ENCODE measurements at regions not wholly inside any gene's neighbourhood (a gene's known extent, or its start where the extent isn't known, plus 50 kb on each side); places are given as distances from the start of the nearest gene placed in this dataset.

- DNase-seq, result no peak
- Histone ChIP-seq H3K79me2 (ENCODE audit: low read length) (no peaks in the 10 kb centered on the region), H3K27ac (ENCODE audit: low read length) (no peak overlapping the region), H3K4me1 (ENCODE audit: low read length) (no peaks in the 10 kb centered on the region), H3K9ac (ENCODE audit: low read length) (no peak overlapping the region), H3K4me3 (ENCODE audit: low read length) (no peak overlapping the region), H3K4me2 (ENCODE audit: low read depth, low read length, poor library complexity, severe bottlenecking) (no peak overlapping the region), H3K9me2 (replicated peaks; ENCODE audit: insufficient read depth, low read length) (no peaks in the 10 kb centered on the region), H3K27me3 (ENCODE audit: low read length) (no peaks in the 10 kb centered on the region), H2AFZ (ENCODE audit: low read length) (no peak overlapping the region), H4K20me1 (ENCODE audit: insufficient read depth, low read depth, low read length) (no peaks in the 10 kb centered on the region), H3K36me3 (ENCODE audit: insufficient read depth, low read length) (no peaks in the 10 kb centered on the region), H3K9me3 (ENCODE audit: low read length) (no peaks in the 10 kb centered on the region; the same call in 1 of the 2 replicates)
Observed at GRCh38 chr3:74523811-74524210, 90.6 kb downstream of the CNTN3 start.

GRCh38 chr3:74520895-74521294 is 93.6 kb downstream of the CNTN3 start:
- Histone ChIP-seq H3K36me3 (ENCODE audit: insufficient read depth, low read length) (no peaks in the 10 kb centered on the region), H3K27ac (ENCODE audit: low read length) (no peak overlapping the region)

GRCh38 chr3:74518610-74519009 is 95.8 kb downstream of the CNTN3 start:
- Histone ChIP-seq H3K27me3 (ENCODE audit: low read length) (no peaks in the 10 kb centered on the region), H3K27ac (ENCODE audit: low read length) (no peak overlapping the region), H3K9me2 (replicated peaks; ENCODE audit: insufficient read depth, low read length) (no peaks in the 10 kb centered on the region), H3K4me2 (ENCODE audit: low read depth, low read length, poor library complexity, severe bottlenecking) (no peak overlapping the region), H3K9ac (ENCODE audit: low read length) (no peak overlapping the region), H3K36me3 (ENCODE audit: insufficient read depth, low read length) (no peaks in the 10 kb centered on the region), H3K9me3 (ENCODE audit: low read length) (no peaks in the 10 kb centered on the region; the same call in 1 of the 2 replicates), H4K20me1 (ENCODE audit: insufficient read depth, low read depth, low read length) (no peaks in the 10 kb centered on the region), H2AFZ (ENCODE audit: low read length) (no peak overlapping the region), H3K4me1 (ENCODE audit: low read length) (no peaks in the 10 kb centered on the region), H3K79me2 (ENCODE audit: low read length) (no peaks in the 10 kb centered on the region), H3K4me3 (ENCODE audit: low read length) (no peak overlapping the region)
- DNase-seq, result no peak

More at GRCh38 chr3:74520895-74521294, 93.6 kb downstream of the CNTN3 start:
- H3K4me1 ChIP-seq (ENCODE audit: low read length), result no peaks in the 10 kb centered on the region
- DNase-seq, result no peak
- no peaks in the 10 kb centered on the region; the same call in 1 of the 2 replicates for H3K9me3 ChIP-seq (ENCODE audit: low read length)
- no peak overlapping the region for H3K9ac ChIP-seq (ENCODE audit: low read length)
- no peaks in the 10 kb centered on the region for H3K79me2 ChIP-seq (ENCODE audit: low read length)
- H3K4me2 ChIP-seq (ENCODE audit: low read depth, low read length, poor library complexity, severe bottlenecking), result no peak overlapping the region
- H2AFZ ChIP-seq (ENCODE audit: low read length), result no peak overlapping the region
- no peaks in the 10 kb centered on the region for H4K20me1 ChIP-seq (ENCODE audit: insufficient read depth, low read depth, low read length)
- H3K9me2 ChIP-seq (replicated peaks; ENCODE audit: insufficient read depth, low read length), result no peaks in the 10 kb centered on the region
- no peaks in the 10 kb centered on the region for H3K27me3 ChIP-seq (ENCODE audit: low read length)
- no peak overlapping the region for H3K4me3 ChIP-seq (ENCODE audit: low read length)

GRCh38 chr3:74516019-74516418 is 98.4 kb downstream of the CNTN3 start:
- no peaks in the 10 kb centered on the region for H3K4me1 ChIP-seq (ENCODE audit: low read length)
- H2AFZ ChIP-seq (ENCODE audit: low read length), result no peak overlapping the region
- no peak overlapping the region for H3K4me2 ChIP-seq (ENCODE audit: low read depth, low read length, poor library complexity, severe bottlenecking)
- H3K27ac ChIP-seq (ENCODE audit: low read length), result no peak overlapping the region
- no peaks in the 10 kb centered on the region for H4K20me1 ChIP-seq (ENCODE audit: insufficient read depth, low read depth, low read length)
- H3K9me3 ChIP-seq (ENCODE audit: low read length), result no peaks in the 10 kb centered on the region; the same call in 1 of the 2 replicates
- H3K9me2 ChIP-seq (replicated peaks; ENCODE audit: insufficient read depth, low read length), result no peaks in the 10 kb centered on the region
- no peak overlapping the region for H3K4me3 ChIP-seq (ENCODE audit: low read length)
- DNase-seq, result no peak
- H3K36me3 ChIP-seq (ENCODE audit: insufficient read depth, low read length), result no peaks in the 10 kb centered on the region
- H3K79me2 ChIP-seq (ENCODE audit: low read length), result no peaks in the 10 kb centered on the region
- H3K9ac ChIP-seq (ENCODE audit: low read length), result no peak overlapping the region
- H3K27me3 ChIP-seq (ENCODE audit: low read length), result no peaks in the 10 kb centered on the region

- no peaks in the 10 kb centered on the region for H3K36me3 ChIP-seq (ENCODE audit: insufficient read depth, low read length)
- no peaks in the 10 kb centered on the region; the same call in 1 of the 2 replicates for H3K9me3 ChIP-seq (ENCODE audit: low read length)
- H3K79me2 ChIP-seq (ENCODE audit: low read length), result no peaks in the 10 kb centered on the region
- H3K4me1 ChIP-seq (ENCODE audit: low read length), result no peaks in the 10 kb centered on the region
- H3K4me3 ChIP-seq (ENCODE audit: low read length), result no peak overlapping the region
- H2AFZ ChIP-seq (ENCODE audit: low read length), result no peak overlapping the region
- H3K9ac ChIP-seq (ENCODE audit: low read length), result no peak overlapping the region
- no peaks in the 10 kb centered on the region for H3K27me3 ChIP-seq (ENCODE audit: low read length)
- no peak overlapping the region for H3K27ac ChIP-seq (ENCODE audit: low read length)
- no peaks in the 10 kb centered on the region for H4K20me1 ChIP-seq (ENCODE audit: insufficient read depth, low read depth, low read length)
- H3K9me2 ChIP-seq (replicated peaks; ENCODE audit: insufficient read depth, low read length), result no peaks in the 10 kb centered on the region
- no peak for DNase-seq
- H3K4me2 ChIP-seq (ENCODE audit: low read depth, low read length, poor library complexity, severe bottlenecking), result no peak overlapping the region
Observed at GRCh38 chr3:74515451-74515850, 99.0 kb downstream of the CNTN3 start.

GRCh38 chr3:74511078-74511477 is 103.4 kb downstream of the CNTN3 start:
- Histone ChIP-seq H3K9me3 (ENCODE audit: low read length) (no peaks in the 10 kb centered on the region; the same call in 1 of the 2 replicates), H3K27me3 (ENCODE audit: low read length) (no peaks in the 10 kb centered on the region), H3K4me2 (ENCODE audit: low read depth, low read length, poor library complexity, severe bottlenecking) (no peak overlapping the region), H2AFZ (ENCODE audit: low read length) (no peak overlapping the region), H3K9me2 (replicated peaks; ENCODE audit: insufficient read depth, low read length) (no peaks in the 10 kb centered on the region), H3K9ac (ENCODE audit: low read length) (no peak overlapping the region), H3K36me3 (ENCODE audit: insufficient read depth, low read length) (no peaks in the 10 kb centered on the region), H3K4me1 (ENCODE audit: low read length) (no peaks in the 10 kb centered on the region), H4K20me1 (ENCODE audit: insufficient read depth, low read depth, low read length) (no peaks in the 10 kb centered on the region), H3K27ac (ENCODE audit: low read length) (no peak overlapping the region), H3K79me2 (ENCODE audit: low read length) (no peaks in the 10 kb centered on the region), H3K4me3 (ENCODE audit: low read length) (no peak overlapping the region)
- DNase-seq, result no peak

GRCh38 chr3:74510261-74510818 is 104.1 kb downstream of the CNTN3 start:
- Histone ChIP-seq H3K36me3 (ENCODE audit: insufficient read depth, low read length) (no peaks in the 10 kb centered on the region), H3K9me2 (replicated peaks; ENCODE audit: insufficient read depth, low read length) (no peaks in the 10 kb centered on the region), H3K27ac (ENCODE audit: low read length) (no peak overlapping the region), H3K4me1 (ENCODE audit: low read length) (no peaks in the 10 kb centered on the region), H3K4me3 (ENCODE audit: low read length) (no peak overlapping the region), H3K9me3 (ENCODE audit: low read length) (no peaks in the 10 kb centered on the region; the same call in 1 of the 2 replicates), H4K20me1 (ENCODE audit: insufficient read depth, low read depth, low read length) (no peaks in the 10 kb centered on the region), H3K9ac (ENCODE audit: low read length) (no peak overlapping the region), H2AFZ (ENCODE audit: low read length) (no peak overlapping the region), H3K4me2 (ENCODE audit: low read depth, low read length, poor library complexity, severe bottlenecking) (no peak overlapping the region), H3K79me2 (ENCODE audit: low read length) (no peaks in the 10 kb centered on the region), H3K27me3 (ENCODE audit: low read length) (no peaks in the 10 kb centered on the region)
- no peak for DNase-seq

- no peak for DNase-seq
- no peak overlapping the region for H3K4me3 ChIP-seq (ENCODE audit: low read length)
- H3K9me3 ChIP-seq (ENCODE audit: low read length), result no peaks in the 10 kb centered on the region
- no peaks in the 10 kb centered on the region for H4K20me1 ChIP-seq (ENCODE audit: insufficient read depth, low read depth, low read length)
- no peak overlapping the region for H3K9ac ChIP-seq (ENCODE audit: low read length)
- no peaks in the 10 kb centered on the region for H3K27me3 ChIP-seq (ENCODE audit: low read length)
- no peaks in the 10 kb centered on the region for H3K79me2 ChIP-seq (ENCODE audit: low read length)
- H3K9me2 ChIP-seq (replicated peaks; ENCODE audit: insufficient read depth, low read length), result no peaks in the 10 kb centered on the region
- no peak overlapping the region for H3K27ac ChIP-seq (ENCODE audit: low read length)
- no peaks in the 10 kb centered on the region for H3K4me1 ChIP-seq (ENCODE audit: low read length)
- no peak overlapping the region for H2AFZ ChIP-seq (ENCODE audit: low read length)
- no peak overlapping the region for H3K4me2 ChIP-seq (ENCODE audit: low read depth, low read length, poor library complexity, severe bottlenecking)
- no peaks in the 10 kb centered on the region for H3K36me3 ChIP-seq (ENCODE audit: insufficient read depth, low read length)
Observed at GRCh38 chr3:74507691-74508090, 106.8 kb downstream of the CNTN3 start.
